ENCODE measurements at regions not wholly inside any gene's neighbourhood (a gene's known extent, or its start where the extent isn't known, plus 50 kb on each side); places are given as distances from the start of the nearest gene placed in this dataset.

GRCh38 chr6:1526398-1527072 lies 83.2 kb upstream of the FOXC1 start:
- no peak overlapping the region for H4K91ac ChIP-seq (ENCODE audit: insufficient read length, low read depth, low read length)
- H3K4me2 ChIP-seq (ENCODE audit: insufficient read depth, insufficient read length, low read length) = no peak overlapping the region
- H3K9me3 ChIP-seq (ENCODE audit: control insufficient read depth, low read depth, low read length) = no peaks in the 10 kb centered on the region
- H3K23ac ChIP-seq (ENCODE audit: insufficient read length, low read depth, low read length) = no peak overlapping the region
- no peak overlapping the region for H3T11ph ChIP-seq (ENCODE audit: low read length)
- WGBS (ENCODE audit: extremely low coverage, insufficient read length, low lambda C conversion rate) = no CpG with 5 or more reads among the region's 12 CpGs
- no peak overlapping the region for H2AK5ac ChIP-seq (ENCODE audit: insufficient read length, low read length)
- H2AFZ ChIP-seq (ENCODE audit: low read length) = no peak overlapping the region
- TF ChIP-seq, protein P1, sequence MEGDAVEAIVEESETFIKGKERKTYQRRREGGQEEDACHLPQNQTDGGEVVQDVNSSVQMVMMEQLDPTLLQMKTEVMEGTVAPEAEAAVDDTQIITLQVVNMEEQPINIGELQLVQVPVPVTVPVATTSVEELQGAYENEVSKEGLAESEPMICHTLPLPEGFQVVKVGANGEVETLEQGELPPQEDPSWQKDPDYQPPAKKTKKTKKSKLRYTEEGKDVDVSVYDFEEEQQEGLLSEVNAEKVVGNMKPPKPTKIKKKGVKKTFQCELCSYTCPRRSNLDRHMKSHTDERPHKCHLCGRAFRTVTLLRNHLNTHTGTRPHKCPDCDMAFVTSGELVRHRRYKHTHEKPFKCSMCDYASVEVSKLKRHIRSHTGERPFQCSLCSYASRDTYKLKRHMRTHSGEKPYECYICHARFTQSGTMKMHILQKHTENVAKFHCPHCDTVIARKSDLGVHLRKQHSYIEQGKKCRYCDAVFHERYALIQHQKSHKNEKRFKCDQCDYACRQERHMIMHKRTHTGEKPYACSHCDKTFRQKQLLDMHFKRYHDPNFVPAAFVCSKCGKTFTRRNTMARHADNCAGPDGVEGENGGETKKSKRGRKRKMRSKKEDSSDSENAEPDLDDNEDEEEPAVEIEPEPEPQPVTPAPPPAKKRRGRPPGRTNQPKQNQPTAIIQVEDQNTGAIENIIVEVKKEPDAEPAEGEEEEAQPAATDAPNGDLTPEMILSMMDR (conservative IDR thresholded peaks at IDR 0.05) = no peak
- Mint-ChIP-seq H3K36me3 (ENCODE audit: insufficient read depth in 1 of 3, low read depth in 3 of 3) (peaks cover 0 to 5% (median 0%) of the 10 kb centered on the region in 3 experiments; a peak in 2 of 7 replicates), H3K4me3 (no peak overlapping the region), H3K9me3 (peaks cover 6 to 8% of the 10 kb centered on the region in 2 experiments; a peak in 3 of 5 replicates), H3K27me3 (ENCODE audit: low read depth) (peaks cover 86% of the 10 kb centered on the region), H3K4me1 (peaks cover 8 to 18% of the 10 kb centered on the region in 2 experiments), H3K27ac (no peak overlapping the region)
- H3K4ac ChIP-seq (ENCODE audit: low read depth, low read length) = no peak overlapping the region
- no peak overlapping the region for H2BK20ac ChIP-seq (ENCODE audit: low read depth, low read length, poor library complexity, severe bottlenecking)
- no peak overlapping the region for H2BK12ac ChIP-seq (ENCODE audit: insufficient read length, low read depth, low read length)
- peaks cover 2% of the 10 kb centered on the region; the same call in 1 of the 2 replicates for H3K27me3 ChIP-seq (ENCODE audit: insufficient read depth, low read length)
- no peak overlapping the region for H3K27ac ChIP-seq (ENCODE audit: insufficient read length, low read depth, low read length)
- H3K18ac ChIP-seq (ENCODE audit: insufficient read length, low read depth, low read length) = no peak overlapping the region
- H4K8ac ChIP-seq (replicated peaks; ENCODE audit: insufficient read length, low read depth, low read length) = no peak overlapping the region
- H4K20me1 ChIP-seq (ENCODE audit: control insufficient read depth, insufficient read depth, insufficient read length) = no peaks in the 10 kb centered on the region
- H4K5ac ChIP-seq (ENCODE audit: insufficient read length, low read depth, low read length) = no peak overlapping the region
- H3K79me2 ChIP-seq (ENCODE audit: insufficient read depth, low read length) = no peaks in the 10 kb centered on the region
- no peak for DNase-seq
- H3K14ac ChIP-seq (ENCODE audit: insufficient read depth, low read length) = no peak overlapping the region
- peaks cover 3% of the 10 kb centered on the region for H3K23me2 ChIP-seq (ENCODE audit: insufficient read length, low read depth, low read length, poor library complexity, severe bottlenecking)
- H3K9ac ChIP-seq (ENCODE audit: extremely low read depth, insufficient read length, low read length) = no peak overlapping the region
- no peak overlapping the region for H2BK5ac ChIP-seq (ENCODE audit: insufficient read length, low read length)
- H3K4me1 ChIP-seq (ENCODE audit: insufficient read depth, low read length) = peaks cover 3% of the 10 kb centered on the region
- H3K79me1 ChIP-seq (ENCODE audit: insufficient read depth, low read depth, low read length, poor library complexity, severe bottlenecking) = no peaks in the 10 kb centered on the region
- no peak overlapping the region for H3K56ac ChIP-seq (ENCODE audit: insufficient read length, low read depth, low read length)
- no peak overlapping the region for H2BK120ac ChIP-seq (ENCODE audit: low read depth, low read length, poor library complexity, severe bottlenecking)
- H2BK15ac ChIP-seq (ENCODE audit: low read depth, low read length) = no peak overlapping the region

All from H9 (cell line).